ENCODE measurements at regions not wholly inside any gene's neighbourhood (a gene's known extent, or its start where the extent isn't known, plus 50 kb on each side); places are given as distances from the start of the nearest gene placed in this dataset.

GRCh38 chr2:131828164-131828561 is 300.5 kb downstream of the CCDC74A start:
- TF ChIP-seq CTCF (IDR thresholded peaks at IDR 0.05 in 8 of 11, conservative IDR thresholded peaks at IDR 0.05 in 3 of 11), result no peak
- no peak for TF ChIP-seq POLR2A (IDR thresholded peaks at IDR 0.05)
- no peak for TF ChIP-seq POLR2AphosphoS5 (IDR thresholded peaks at IDR 0.05)
